GM12878 (cell line): ENCODE measurements at regions not wholly inside any gene's neighbourhood (a gene's known extent, or its start where the extent isn't known, plus 50 kb on each side); places are given as distances from the start of the nearest gene placed in this dataset.
A peak's percentile ranks its signal among the peaks of the same experiment; 100 is the strongest.

ENCODE experiments used
- ATAC-seq: fragments of 200-7000 bp; cut with Tn5 transposase; 3 replicates; pipeline ENCODE4 v1.9.1; 2020; ENCODE audit warnings: mild to moderate bottlenecking, moderate library complexity
- BruUV-seq: library from RNA; stranded (reverse); fragments of 400-500 nt; replicated peaks from 2 replicates; lab custom pipeline; 2021; lab: Mats Ljungman, UMichigan
- CTCF ChIA-PET: fragments of 300-600 bp; sonication (Branson Sonifier 250); formaldehyde crosslinking; extraction: SDS; loops from one replicate; lab custom pipeline; 2021; ENCODE audit warnings: inconsistent platforms; lab: Yijun Ruan, JAX
- POLR2A ChIA-PET: fragments of 350-600 bp; formaldehyde crosslinking; extraction: SDS; loops from one replicate; lab custom pipeline; 2021; ENCODE audit warnings: inconsistent platforms; lab: Charles Lee
- RAD21 ChIA-PET: fragments of 300-600 bp; sonication (Branson Sonifier 250); formaldehyde crosslinking; loops from one replicate; lab custom pipeline; 2023; ENCODE audit warnings: antibody characterized with exemption; ENCODE audit not compliant: unreplicated experiment; lab: Charles Lee
- SMC1A ChIA-PET: fragments of 300-600 bp; sonication (Branson Sonifier 250); formaldehyde crosslinking; loops from one replicate; lab custom pipeline; 2023; ENCODE audit not compliant: unreplicated experiment, uncharacterized antibody; lab: Charles Lee
- DNase-seq: peaks from one replicate; pipeline ENCODE4 v3.0.0-alpha.2; 2011; ENCODE audit warnings: low read depth, low spot score
- FAIRE-seq: peaks from 3 replicates; lab custom pipeline; 2011; peaks lifted over from hg19 to GRCh38; lab: Jason Lieb, UNC
- H2AFZ ChIP-seq: 2 replicates; pipeline ENCODE4 v1.6.0; 2011; ENCODE audit warnings: low read depth, low read length, control low read depth; ENCODE audit not compliant: control insufficient read depth
- H3K27ac ChIP-seq: 2 replicates; pipeline ENCODE4 v1.5.1; 2011; ENCODE audit warnings: control low read depth; ENCODE audit not compliant: control insufficient read depth, insufficient read depth
- H3K27me3 ChIP-seq, 2 experiments: replicated peaks in 1 of 2; 2 replicates each; pipeline versions ENCODE4 v1.6.0 to v1.6.1; 2011; ENCODE audit warnings: low read length in 1 of 2; ENCODE audit not compliant: control insufficient read depth in 2 of 2, insufficient read depth in 2 of 2
- H3K36me3 ChIP-seq, 2 experiments: 2 replicates each; pipeline ENCODE4 v1.5.1; 2011; ENCODE audit warnings: low read length in 1 of 2; ENCODE audit not compliant: control insufficient read depth in 2 of 2, insufficient read depth in 2 of 2
- H3K4me1 ChIP-seq: 2 replicates; pipeline ENCODE4 v1.6.1; 2011; ENCODE audit warnings: mild to moderate bottlenecking, low read length, moderate library complexity, mixed read lengths; ENCODE audit not compliant: control insufficient read depth, insufficient read depth
- H3K4me2 ChIP-seq: 2 replicates; pipeline ENCODE4 v1.6.0; 2011; ENCODE audit warnings: control low read depth; ENCODE audit not compliant: control insufficient read depth, insufficient read depth
- H3K4me3 ChIP-seq: fragments of 200-600 bp; sonication (generic); 2 replicates; pipeline ENCODE4 v1.5.1; 2016
- H3K79me2 ChIP-seq: 2 replicates; pipeline ENCODE4 v1.6.0; 2011; ENCODE audit warnings: low read length; ENCODE audit not compliant: control insufficient read depth, insufficient read depth
- H3K9ac ChIP-seq: 2 replicates; pipeline ENCODE4 v1.8.0; 2011; ENCODE audit warnings: low read length, control low read depth, mixed read lengths; ENCODE audit not compliant: control insufficient read depth, insufficient read depth
- H3K9me3 ChIP-seq: replicated peaks from 3 replicates; pipeline ENCODE4 v1.5.1; 2011; ENCODE audit warnings: mild to moderate bottlenecking, low read length; ENCODE audit not compliant: control insufficient read depth, insufficient read depth
- H4K20me1 ChIP-seq: 2 replicates; pipeline ENCODE4 v1.6.0; 2011; ENCODE audit not compliant: control insufficient read depth, insufficient read depth
- BCL11A ChIP-seq: IDR thresholded peaks from 2 replicates; pipeline ENCODE4 v1.6.1; 2011; ENCODE audit warnings: low read depth, low read length
- BHLHE40 ChIP-seq, 2 experiments: fragments of 450-650 bp in 1 of 2; IDR thresholded peaks; 2 replicates each; pipeline ENCODE4 v1.6.1; 2011 to 2017; ENCODE audit warnings: low read depth in 2 of 2, borderline replicate concordance in 1 of 2, improper control_type of control experiment in 1 of 2, low read length in 1 of 2, mild to moderate bottlenecking in 1 of 2
- BMI1 ChIP-seq: fragments of 450-650 bp; IDR thresholded peaks from 2 replicates; pipeline ENCODE4 v1.6.1; 2016; ENCODE audit warnings: mild to moderate bottlenecking, moderate library complexity, borderline replicate concordance
- CBX5 ChIP-seq: sonication (generic); IDR thresholded peaks from 2 replicates; pipeline ENCODE4 v1.6.1; 2016; ENCODE audit warnings: low read depth, moderate library complexity, mild to moderate bottlenecking, inconsistent platforms
- DPF2 ChIP-seq: fragments of 450-650 bp; IDR thresholded peaks from 2 replicates; pipeline ENCODE4 v1.6.1; 2017; ENCODE audit warnings: mild to moderate bottlenecking
- EED ChIP-seq: sonication (generic); IDR thresholded peaks from 2 replicates; pipeline ENCODE4 v1.6.1; 2016; ENCODE audit warnings: antibody characterized with exemption, low read depth
- ETV6 ChIP-seq, 2 experiments: fragments of 450-650 bp in 1 of 2; IDR thresholded peaks in 1 of 2; conservative IDR thresholded peaks in 1 of 2; 2 replicates each; pipeline ENCODE4 v1.6.1; 2014; ENCODE audit warnings: antibody characterized with exemption in 1 of 2, borderline replicate concordance in 1 of 2, low read depth in 1 of 2, mild to moderate bottlenecking in 1 of 2, moderate library complexity in 1 of 2
- HDGF ChIP-seq: fragments of 450-650 bp; IDR thresholded peaks from 2 replicates; pipeline ENCODE4 v1.6.1; 2016; ENCODE audit warnings: antibody characterized with exemption
- IKZF2 ChIP-seq, 2 experiments: fragments of 450-650 bp; IDR thresholded peaks; 2 replicates each; pipeline ENCODE4 v1.6.1; 2017; ENCODE audit warnings: mild to moderate bottlenecking in 2 of 2, moderate library complexity in 2 of 2
- MTA2 ChIP-seq: fragments of 450-650 bp; IDR thresholded peaks from 2 replicates; pipeline ENCODE4 v1.6.1; 2016; ENCODE audit warnings: low read depth, mild to moderate bottlenecking, moderate library complexity
- NBN ChIP-seq: fragments of 450-650 bp; IDR thresholded peaks from 2 replicates; pipeline ENCODE4 v1.6.1; 2016
- PAX5 ChIP-seq: IDR thresholded peaks from 2 replicates; pipeline ENCODE4 v1.6.1; 2011; ENCODE audit warnings: low read depth, low read length, borderline replicate concordance
- POLR2AphosphoS5 ChIP-seq: IDR thresholded peaks from 2 replicates; pipeline ENCODE4 v1.6.1; 2011; ENCODE audit warnings: mild to moderate bottlenecking, low read length, inconsistent platforms
- RUNX3 ChIP-seq: IDR thresholded peaks from 2 replicates; pipeline ENCODE4 v1.6.1; 2012; ENCODE audit warnings: low read length, inconsistent platforms
- USF2 ChIP-seq: IDR thresholded peaks from 2 replicates; pipeline ENCODE4 v1.6.1; 2011; ENCODE audit warnings: low read depth, low read length, improper control_type of control experiment, borderline replicate concordance
- WGBS: methylation state at CpG from one replicate; pipeline ENCODE4 v1.1.6; 2016; ENCODE audit warnings: low lambda C conversion rate; ENCODE audit not compliant: insufficient replicate concordance, insufficient coverage; ENCODE audit errors: missing lambda C conversion rate; 5-methylcytosine and 5-hydroxymethylcytosine counted together
- in situ Hi-C: fragments of 300-500 bp; cut with MboI; formaldehyde crosslinking; loops from 9 replicates; pipeline ENCODE4 v1.14.3; 2018; ENCODE audit warnings: mixed read lengths
- intact Hi-C: fragments of 100-400 bp; cut with micrococcal nuclease; formaldehyde crosslinking; loops from one replicate; pipeline ENCODE4 v1.14.2; 2022; ENCODE audit not compliant: unreplicated experiment
- TF ChIP-seq, protein P1 (sequence below): fragments of 450-650 bp; IDR thresholded peaks from 2 replicates; pipeline ENCODE4 v1.6.1; 2017; ENCODE audit warnings: low read depth, mild to moderate bottlenecking, moderate library complexity
- TF ChIP-seq, protein P2 (sequence below): fragments of 450-650 bp; IDR thresholded peaks from 2 replicates; pipeline ENCODE4 v1.6.1; 2017; ENCODE audit warnings: mild to moderate bottlenecking, moderate library complexity

DNA sequence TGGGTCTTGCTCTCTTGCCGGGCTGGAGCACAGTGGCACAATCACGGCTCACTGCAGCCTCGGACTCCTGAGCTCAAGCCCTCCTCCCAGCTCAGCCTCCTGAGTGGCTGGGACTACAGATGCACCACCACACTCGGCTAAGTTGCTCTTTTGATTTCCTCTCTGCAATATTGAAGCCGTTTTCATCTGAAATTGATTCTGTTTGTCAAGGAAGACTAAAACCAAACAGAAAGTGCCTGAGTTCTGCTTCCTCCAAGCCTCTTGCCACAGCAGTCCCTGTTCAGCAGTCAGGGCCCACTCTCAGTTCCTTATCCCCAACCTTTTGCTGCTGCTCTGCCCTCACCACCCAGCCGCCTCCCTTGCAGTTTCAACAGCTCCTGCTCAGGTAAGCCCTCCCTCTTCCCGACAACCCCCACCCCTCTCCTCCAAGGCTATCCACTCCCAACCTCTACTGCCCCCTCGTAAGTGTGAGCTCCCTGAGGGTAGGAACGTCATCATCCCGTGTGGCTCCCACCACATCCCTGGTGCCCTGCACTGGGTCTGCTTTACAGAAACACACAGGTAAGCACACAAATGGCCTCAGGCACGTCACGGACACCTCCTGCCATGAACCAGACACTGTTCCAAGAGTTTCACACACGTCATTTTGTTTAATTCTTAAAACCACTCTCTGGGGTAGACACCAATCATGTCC is 70.7 kb upstream of the TAB2 start:
- peak overlapping the region; percentile 36 for H3K4me2 ChIP-seq
- ChIA-PET RAD21 (interaction anchor here (0.7 to 1.5 kb wide), 10 partner anchors 20 to 215 kb away, joined by 3 to 4 read pairs (median 4); no protein-coding TSS in a partner anchor), POLR2A (interaction anchor here (0.5 to 1.2 kb wide), 3 partner anchors 24 to 434 kb away, joined by 3 to 6 read pairs (median 3); no protein-coding TSS in a partner anchor), CTCF (interaction anchor here (0.7 to 0.9 kb wide), 4 partner anchors 24 to 76 kb away, joined by 3 to 4 read pairs (median 3); no protein-coding TSS in a partner anchor), SMC1A (interaction anchor here (0.6 to 3.6 kb wide), 19 partner anchors 11 to 151 kb away, joined by 3 to 17 read pairs (median 3); no protein-coding TSS in a partner anchor)
- peak overlapping the region; percentile 46 for H3K4me3 ChIP-seq
- ATAC-seq (peak; percentile 97), FAIRE-seq (peak; percentile 77), DNase-seq (peak; percentile 66)
- peak overlapping the region; percentile 55 for H2AFZ ChIP-seq
- in situ Hi-C loops (no loop called here), intact Hi-C loops (no loop called here)
- H3K9me3 ChIP-seq, result no peaks in the 10 kb centered on the region; the same call in 2 of the 3 replicates
- H3K4me1 ChIP-seq, result peaks cover 18% of the 10 kb centered on the region
- WGBS, result 25% methylated on average over 12 of the region's 13 CpGs
- no peaks in the 10 kb centered on the region for H3K27me3 ChIP-seq
- H3K36me3 ChIP-seq, result no peaks in the 10 kb centered on the region
- no peaks in the 10 kb centered on the region for H4K20me1 ChIP-seq
- H3K79me2 ChIP-seq, result no peaks in the 10 kb centered on the region
- peak overlapping the region; percentile 35; the same call in 1 of the 2 replicates for H3K27ac ChIP-seq
- no peak overlapping the region for H3K9ac ChIP-seq
- BruUV-seq, result no TSS peak
- TF ChIP-seq HDGF (peak; percentile 94), BCL11A (0 out of 2 replicates have a peak, but pooled peaks have one; percentile 42), IKZF2 (IDR thresholded peaks at IDR 0.05) (peak; percentile 80 to 84), BHLHE40 (IDR thresholded peaks at IDR 0.05; ENCODE audit: borderline replicate concordance in 1 of 2, low read depth in 2 of 2, low read length in 1 of 2) (peak in 1 of 2 experiments; percentile 15; a peak in 1 of 4 replicates), ETV6 (conservative IDR thresholded peaks at IDR 0.05 in 1 of 2, IDR thresholded peaks at IDR 0.05 in 1 of 2; ENCODE audit: borderline replicate concordance in 1 of 2, low read depth in 1 of 2) (0 out of 4 replicates have a peak, but pooled peaks of 1 of the 2 experiments have one; percentile 13), MTA2 (peak; percentile 46), CBX5 (0 out of 2 replicates have a peak, but pooled peaks have one; percentile 53), DPF2 (peak; percentile 83), POLR2AphosphoS5 (no peak), USF2 (no peak), PAX5 (0 out of 2 replicates have a peak, but pooled peaks have one; percentile 28), NBN (peak; percentile 79), BMI1 (no peak), EED (peak; percentile 87), RUNX3 (peak; percentile 66)
- TF ChIP-seq, protein P1, sequence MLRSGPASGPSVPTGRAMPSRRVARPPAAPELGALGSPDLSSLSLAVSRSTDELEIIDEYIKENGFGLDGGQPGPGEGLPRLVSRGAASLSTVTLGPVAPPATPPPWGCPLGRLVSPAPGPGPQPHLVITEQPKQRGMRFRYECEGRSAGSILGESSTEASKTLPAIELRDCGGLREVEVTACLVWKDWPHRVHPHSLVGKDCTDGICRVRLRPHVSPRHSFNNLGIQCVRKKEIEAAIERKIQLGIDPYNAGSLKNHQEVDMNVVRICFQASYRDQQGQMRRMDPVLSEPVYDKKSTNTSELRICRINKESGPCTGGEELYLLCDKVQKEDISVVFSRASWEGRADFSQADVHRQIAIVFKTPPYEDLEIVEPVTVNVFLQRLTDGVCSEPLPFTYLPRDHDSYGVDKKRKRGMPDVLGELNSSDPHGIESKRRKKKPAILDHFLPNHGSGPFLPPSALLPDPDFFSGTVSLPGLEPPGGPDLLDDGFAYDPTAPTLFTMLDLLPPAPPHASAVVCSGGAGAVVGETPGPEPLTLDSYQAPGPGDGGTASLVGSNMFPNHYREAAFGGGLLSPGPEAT, result peak; percentile 61; the same call in 1 of the 2 replicates
- TF ChIP-seq, protein P2, sequence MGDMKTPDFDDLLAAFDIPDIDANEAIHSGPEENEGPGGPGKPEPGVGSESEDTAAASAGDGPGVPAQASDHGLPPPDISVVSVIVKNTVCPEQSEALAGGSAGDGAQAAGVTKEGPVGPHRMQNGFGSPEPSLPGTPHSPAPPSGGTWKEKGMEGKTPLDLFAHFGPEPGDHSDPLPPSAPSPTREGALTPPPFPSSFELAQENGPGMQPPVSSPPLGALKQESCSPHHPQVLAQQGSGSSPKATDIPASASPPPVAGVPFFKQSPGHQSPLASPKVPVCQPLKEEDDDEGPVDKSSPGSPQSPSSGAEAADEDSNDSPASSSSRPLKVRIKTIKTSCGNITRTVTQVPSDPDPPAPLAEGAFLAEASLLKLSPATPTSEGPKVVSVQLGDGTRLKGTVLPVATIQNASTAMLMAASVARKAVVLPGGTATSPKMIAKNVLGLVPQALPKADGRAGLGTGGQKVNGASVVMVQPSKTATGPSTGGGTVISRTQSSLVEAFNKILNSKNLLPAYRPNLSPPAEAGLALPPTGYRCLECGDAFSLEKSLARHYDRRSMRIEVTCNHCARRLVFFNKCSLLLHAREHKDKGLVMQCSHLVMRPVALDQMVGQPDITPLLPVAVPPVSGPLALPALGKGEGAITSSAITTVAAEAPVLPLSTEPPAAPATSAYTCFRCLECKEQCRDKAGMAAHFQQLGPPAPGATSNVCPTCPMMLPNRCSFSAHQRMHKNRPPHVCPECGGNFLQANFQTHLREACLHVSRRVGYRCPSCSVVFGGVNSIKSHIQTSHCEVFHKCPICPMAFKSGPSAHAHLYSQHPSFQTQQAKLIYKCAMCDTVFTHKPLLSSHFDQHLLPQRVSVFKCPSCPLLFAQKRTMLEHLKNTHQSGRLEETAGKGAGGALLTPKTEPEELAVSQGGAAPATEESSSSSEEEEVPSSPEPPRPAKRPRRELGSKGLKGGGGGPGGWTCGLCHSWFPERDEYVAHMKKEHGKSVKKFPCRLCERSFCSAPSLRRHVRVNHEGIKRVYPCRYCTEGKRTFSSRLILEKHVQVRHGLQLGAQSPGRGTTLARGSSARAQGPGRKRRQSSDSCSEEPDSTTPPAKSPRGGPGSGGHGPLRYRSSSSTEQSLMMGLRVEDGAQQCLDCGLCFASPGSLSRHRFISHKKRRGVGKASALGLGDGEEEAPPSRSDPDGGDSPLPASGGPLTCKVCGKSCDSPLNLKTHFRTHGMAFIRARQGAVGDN, result peak; percentile 63; the same call in 1 of the 2 replicates
